Iris pigment epithelial cell (primary cell): ENCODE measurements at regions not wholly inside any gene's neighbourhood (a gene's known extent, or its start where the extent isn't known, plus 50 kb on each side); places are given as distances from the start of the nearest gene placed in this dataset.

Experiments
- DNase-seq: peaks from one replicate; pipeline ENCODE4 v3.0.0-alpha.2; 2011; ENCODE audit warnings: low read depth

DNA sequence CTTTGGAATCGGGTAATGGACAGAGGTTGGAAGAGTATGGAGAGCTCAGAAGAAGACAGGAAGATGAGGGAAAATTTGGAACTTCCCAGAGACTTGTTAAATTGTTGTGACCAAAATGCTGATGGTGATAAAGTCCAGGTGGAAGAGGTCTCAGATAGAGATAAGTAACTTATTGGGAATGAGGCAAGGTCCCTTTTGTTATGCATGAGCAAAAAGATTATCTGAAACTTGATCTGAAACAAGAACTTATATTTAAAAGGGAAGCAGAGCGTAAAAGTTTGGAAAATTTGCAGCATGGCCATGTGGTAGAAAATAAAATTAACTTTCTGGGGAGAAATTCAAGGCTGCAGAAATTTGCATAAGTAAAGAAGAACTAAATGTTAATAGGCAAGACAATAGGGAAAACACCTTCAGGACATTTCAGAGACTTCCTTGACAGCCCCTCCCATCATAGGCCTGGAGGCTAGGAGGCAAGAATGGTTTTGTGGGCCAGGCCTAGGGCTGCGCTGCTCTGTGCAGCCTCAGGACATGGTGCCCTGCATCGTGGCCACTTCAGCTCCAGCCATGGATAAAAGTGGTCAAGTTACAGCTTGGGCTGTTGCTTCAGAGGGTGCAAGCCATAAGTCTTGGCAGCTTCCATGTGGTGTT, 425.7 kb upstream of the PRICKLE1 start:
- DNase-seq, result no peak

- no peak for DNase-seq
Observed at GRCh38 chr12:43011383-43011926, 421.9 kb upstream of the PRICKLE1 start.

DNA sequence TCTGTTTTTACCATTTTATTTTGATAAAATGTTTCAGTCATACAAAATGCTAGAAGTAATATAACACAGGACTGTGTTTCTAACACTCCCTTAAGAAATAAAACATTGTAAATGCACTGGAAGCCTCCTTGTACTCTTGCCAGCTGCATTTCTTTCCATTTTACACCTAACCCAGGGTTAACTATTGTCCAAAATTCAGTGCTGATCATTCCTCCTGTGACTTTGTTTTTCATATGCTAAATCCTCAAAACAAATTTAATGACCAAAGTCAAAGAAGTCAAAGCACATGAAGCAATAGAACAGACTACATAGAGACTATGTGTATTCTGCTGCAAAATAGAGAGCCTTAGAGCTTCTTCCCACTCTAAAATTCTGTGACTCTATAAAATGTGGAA, 420.3 kb upstream of the PRICKLE1 start:
- DNase-seq, result no peak

DNA sequence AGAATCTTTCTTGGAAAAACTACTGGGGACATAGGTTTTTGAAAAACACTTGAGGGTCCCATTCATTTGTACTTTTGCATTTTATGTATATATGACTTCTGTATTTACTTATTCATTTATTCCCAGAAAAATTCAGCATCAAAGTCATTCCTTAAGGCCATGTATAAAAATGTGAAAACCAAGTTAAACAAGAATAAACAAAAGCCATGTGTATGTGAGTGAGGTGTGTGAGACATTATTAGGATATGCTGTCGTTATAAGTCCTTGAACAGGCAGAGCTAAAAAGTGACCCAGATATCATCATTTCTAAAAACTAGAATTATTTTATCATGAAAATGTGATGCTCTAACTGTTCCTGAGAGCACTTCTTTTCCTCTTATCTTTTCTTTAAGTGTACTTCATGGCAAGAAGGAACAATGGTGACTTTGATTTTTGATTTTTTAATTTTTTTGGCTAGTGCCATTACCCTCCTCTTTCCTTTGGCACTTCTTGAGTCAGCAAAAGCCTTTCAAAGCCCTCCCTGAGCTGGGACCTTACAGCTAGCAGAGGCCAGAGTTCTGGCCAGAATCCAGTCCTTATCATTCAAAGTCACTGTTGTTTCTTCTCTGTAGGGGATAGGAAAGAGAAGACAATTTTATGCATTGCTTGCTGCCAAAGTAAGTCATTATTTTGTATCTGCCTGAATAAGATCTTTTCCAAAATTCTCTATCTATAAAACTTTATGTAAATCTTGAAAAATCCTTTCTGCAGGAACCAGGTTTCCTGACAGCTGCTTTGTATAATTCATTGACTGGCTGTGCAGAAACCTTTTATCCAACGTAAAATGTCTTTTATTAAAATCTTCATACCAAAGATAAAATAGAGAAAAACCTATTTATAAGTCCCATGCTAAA, 419.7 kb upstream of the PRICKLE1 start:
- DNase-seq, result no peak

DNA sequence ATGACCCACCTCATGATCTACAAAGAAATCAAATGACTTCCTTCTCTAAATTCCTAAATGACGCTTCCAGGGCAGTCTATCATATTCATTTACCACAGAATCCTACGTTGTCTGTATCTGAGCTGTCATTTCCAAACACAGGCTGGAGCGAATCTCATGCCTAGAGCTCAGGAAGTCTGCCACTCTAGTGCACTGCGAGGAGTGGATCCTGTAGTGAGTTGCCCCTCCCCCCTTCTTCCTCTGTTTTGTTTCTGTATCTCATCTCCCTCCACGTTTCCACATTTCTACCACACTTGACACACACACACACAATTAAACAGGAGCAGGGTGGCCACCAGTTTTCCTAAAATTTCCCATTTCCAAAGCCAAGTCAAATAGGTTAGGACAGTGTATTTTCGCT, 415.4 kb upstream of the PRICKLE1 start:
- no peak for DNase-seq

- no peak for DNase-seq
Observed at GRCh38 chr12:43004141-43004540, 414.6 kb upstream of the PRICKLE1 start.

DNA sequence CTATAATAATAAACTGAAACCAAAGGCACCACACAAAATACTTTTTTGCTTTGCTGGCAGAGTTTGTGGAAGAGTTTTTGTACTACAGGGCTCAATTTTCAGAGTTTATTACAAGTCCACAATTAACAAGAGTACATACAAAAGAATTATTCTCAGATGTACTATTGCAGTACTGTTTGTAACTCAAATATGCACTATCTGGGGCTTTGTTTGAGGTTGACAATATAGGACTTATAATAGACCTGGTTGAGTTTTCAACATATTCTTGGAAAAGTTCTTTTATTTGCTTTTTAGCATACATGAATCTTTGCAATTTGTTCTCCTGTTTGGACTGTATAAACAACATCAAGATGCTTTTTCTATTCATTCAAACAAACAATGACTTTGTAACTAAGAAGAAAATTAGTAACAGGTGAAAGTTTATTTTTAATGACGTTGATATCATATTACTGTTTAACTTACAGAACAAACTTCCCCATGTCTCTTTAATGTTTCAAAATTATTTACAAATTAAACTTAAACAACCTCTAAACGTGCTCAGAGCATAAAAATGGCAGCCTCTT, 407.4 kb upstream of the PRICKLE1 start:
- DNase-seq, result no peak

GRCh38 chr12:42992826-42993225, 403.3 kb upstream of the PRICKLE1 start:
- DNase-seq, result no peak

DNA sequence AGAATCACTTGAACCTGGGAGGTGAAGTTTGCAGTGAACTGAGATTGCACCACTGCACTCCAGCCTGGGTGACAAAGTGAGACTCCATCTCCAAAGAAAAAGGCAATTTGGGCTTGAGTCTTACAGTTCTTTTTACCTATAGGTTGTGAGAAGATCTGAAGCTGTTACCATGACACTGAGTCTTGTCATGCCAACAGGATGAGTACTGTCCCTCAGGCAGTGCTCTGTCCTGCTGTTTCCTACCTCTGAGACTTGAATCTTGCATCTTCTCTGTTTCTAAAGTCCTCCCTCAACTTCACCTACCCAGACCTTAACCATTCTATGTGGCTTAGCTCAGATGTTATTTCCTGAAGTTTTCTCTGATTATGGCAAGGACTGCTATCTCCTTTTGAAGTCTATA, 400.8 kb upstream of the PRICKLE1 start:
- no peak for DNase-seq

DNA sequence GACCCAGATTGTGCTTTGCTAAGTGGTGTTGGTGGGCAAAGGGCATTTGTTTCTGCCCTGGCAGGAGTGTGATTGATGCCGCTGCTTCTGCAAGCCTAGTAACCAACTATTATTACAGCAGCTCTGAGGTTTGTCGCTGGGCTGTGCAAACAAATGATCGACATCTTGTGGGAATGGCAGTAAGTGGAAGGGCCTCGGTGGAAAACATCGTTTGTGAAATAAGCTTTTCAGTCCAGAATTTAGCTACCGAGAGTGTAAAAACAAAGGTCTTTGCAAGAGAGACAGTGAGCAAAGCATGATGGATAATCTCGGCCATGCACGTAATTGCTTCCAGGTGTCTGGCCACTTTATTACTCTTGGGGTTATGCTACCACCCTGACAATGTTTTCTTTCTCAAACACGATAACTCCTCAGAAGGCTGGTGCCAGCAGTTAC, 397.7 kb upstream of the PRICKLE1 start:
- DNase-seq, result no peak

GRCh38 chr12:42985506-42985905, 396.0 kb upstream of the PRICKLE1 start:
- peak; percentile 24 for DNase-seq

DNA sequence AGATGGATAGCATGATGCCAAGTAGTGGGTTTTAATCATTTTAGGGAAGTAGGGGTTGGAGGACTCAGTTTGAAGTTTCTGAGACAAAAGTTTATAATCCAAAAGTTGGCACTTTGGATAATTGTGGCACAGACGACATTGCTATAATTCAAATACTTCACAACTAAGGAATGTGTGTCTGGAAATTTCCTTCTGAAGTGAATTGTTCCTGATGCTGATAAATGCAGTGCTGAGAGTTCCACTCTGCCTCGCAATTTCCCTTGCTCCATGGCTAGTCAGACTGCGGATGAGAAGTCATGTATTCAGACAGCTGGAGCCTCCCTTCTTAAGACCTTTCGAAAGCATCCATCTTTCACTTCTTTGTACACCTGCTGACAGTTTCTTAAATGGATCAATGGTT, 393.3 kb upstream of the PRICKLE1 start:
- DNase-seq, result no peak

DNA sequence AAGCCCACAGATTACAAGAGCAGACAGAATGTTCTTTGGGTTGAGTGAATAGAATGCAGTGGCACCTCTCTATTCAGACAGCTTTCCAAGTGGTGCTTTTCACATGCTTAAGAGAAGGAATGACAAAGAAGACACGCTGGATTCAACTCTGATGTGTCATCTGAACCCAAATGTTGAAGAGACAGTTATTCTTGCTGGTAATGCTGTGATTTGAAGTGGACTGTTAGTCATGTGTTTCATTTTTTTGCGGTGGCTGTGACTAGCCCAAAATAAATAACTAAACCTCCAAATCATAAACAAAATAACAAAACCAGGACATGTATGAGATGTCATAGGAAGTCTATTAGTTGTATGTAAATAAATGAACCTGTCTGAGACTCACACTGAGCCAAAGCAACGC, 391.8 kb upstream of the PRICKLE1 start:
- peak; percentile 65 for DNase-seq

DNA sequence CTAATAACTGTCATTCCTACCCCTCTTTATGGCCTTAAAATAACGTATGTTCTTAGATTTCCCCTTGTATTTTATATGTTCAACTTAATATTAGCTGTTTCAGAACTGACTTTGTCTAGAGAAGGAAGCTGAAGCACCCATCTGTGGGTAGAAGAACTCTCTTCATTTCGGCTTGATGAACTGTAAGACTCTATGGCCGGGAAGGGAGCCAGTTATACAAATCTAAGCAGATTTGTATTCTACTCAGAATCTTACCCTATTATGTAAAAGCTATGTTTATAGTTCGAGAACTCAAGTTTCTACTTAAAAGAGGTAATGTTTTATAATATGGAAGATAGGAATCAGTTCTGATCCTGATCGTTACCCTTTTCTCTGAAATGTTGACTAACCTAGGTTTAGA, 390.9 kb upstream of the PRICKLE1 start:
- DNase-seq, result no peak

- DNase-seq, result no peak
Observed at GRCh38 chr12:42979746-42980145, 390.2 kb upstream of the PRICKLE1 start.

DNA sequence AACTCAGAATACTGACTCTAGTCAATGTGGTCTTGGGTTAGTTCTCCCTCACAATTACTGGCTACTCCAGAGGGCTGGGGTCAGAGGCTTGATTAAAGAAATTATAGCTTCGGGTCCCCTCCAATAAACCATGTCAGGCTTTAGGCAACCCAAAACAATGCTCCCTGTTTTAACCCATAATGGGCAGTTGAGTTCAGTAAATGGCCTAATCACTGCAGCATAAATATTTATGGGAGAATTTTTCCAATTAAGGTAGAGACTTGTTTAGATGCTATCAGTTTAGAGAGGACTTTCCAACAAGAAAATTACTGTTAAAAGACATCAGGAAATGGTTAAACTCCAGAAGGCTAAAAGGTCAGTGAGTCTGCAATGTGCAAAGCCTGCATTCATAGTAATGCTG, 389.2 kb upstream of the PRICKLE1 start:
- DNase-seq, result no peak

- peak; percentile 51 for DNase-seq
Observed at GRCh38 chr12:42977451-42978230, 388.1 kb upstream of the PRICKLE1 start.

- no peak for DNase-seq
Observed at GRCh38 chr12:42976620-42977019, 387.1 kb upstream of the PRICKLE1 start.

- DNase-seq, result no peak
Observed at GRCh38 chr12:42976122-42976521, 386.6 kb upstream of the PRICKLE1 start.

DNA sequence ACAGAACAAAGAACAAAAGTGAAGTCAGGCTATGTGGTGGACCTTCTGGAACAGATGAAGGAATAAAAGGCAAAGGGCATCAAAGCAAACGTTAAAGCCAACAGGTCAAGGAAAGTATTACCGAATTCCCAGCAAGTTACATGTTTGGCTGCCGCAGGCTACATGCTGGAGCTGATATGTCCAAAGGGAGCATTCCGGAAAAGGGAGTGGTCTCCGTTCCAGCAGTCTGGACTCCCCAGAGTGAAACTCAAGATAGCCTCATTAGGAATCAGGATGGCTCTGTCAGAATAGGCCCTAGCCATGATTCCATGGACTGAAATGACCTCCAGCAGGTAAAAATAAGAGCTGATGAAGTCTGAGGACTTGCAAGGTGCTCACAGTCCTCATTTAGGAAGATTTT, 379.8 kb upstream of the PRICKLE1 start:
- no peak for DNase-seq

- DNase-seq, result peak; percentile 24
Observed at GRCh38 chr12:42968426-42968825, 378.9 kb upstream of the PRICKLE1 start.

DNA sequence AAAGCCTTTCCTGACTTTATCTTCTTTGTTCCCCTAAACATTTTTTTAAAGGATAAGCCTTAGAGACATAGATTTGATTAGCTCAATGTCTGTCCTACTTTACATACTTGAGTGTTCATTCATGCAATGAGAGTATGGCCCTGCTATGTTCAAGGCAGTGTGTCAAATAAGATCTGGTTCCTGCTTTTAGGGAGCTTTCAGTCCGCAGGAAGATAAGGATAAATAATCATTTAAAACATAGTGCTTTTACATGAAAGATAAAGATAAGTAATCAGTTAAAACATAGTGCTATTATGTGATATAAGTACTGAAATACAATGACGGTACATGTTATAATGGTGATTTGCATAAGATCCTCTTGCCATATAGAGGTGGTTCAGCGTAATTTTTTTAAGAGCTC, 378.3 kb upstream of the PRICKLE1 start:
- DNase-seq, result no peak
